GM12878 (cell line): ENCODE measurements at regions not wholly inside any gene's neighbourhood (a gene's known extent, or its start where the extent isn't known, plus 50 kb on each side); places are given as distances from the start of the nearest gene placed in this dataset.

Experiments used
- CTCF ChIP-seq, 3 experiments: IDR thresholded peaks in 2 of 3; conservative IDR thresholded peaks in 1 of 3; 2 replicates each; pipeline ENCODE4 v1.5.1; 2011; ENCODE audit warnings: low read depth in 3 of 3, low read length in 3 of 3, mild to moderate bottlenecking in 3 of 3, control low read depth in 2 of 3, moderate library complexity in 2 of 3, inconsistent platforms in 1 of 3, mixed read lengths in 1 of 3; ENCODE audit not compliant: control insufficient read depth in 2 of 3, insufficient read depth in 1 of 3; ENCODE audit errors: extremely low read depth in 1 of 3
- EP300 ChIP-seq, 2 experiments: fragments of 150-350 bp in 1 of 2; IDR thresholded peaks; 2 replicates each; pipeline ENCODE4 v1.6.1; 2011 to 2012; ENCODE audit warnings: low read depth in 2 of 2, low read length in 2 of 2, borderline replicate concordance in 1 of 2, improper control_type of control experiment in 1 of 2, inconsistent platforms in 1 of 2; ENCODE audit not compliant: control insufficient read depth in 1 of 2
- HDAC2 ChIP-seq: fragments of 200-600 bp; sonication (generic); IDR thresholded peaks from 2 replicates; pipeline ENCODE4 v1.6.1; 2017
- KAT2A ChIP-seq: conservative IDR thresholded peaks from 2 replicates; pipeline ENCODE4 v1.6.1; 2011; ENCODE audit warnings: low read depth, low read length; ENCODE audit not compliant: control insufficient read depth
- MXI1 ChIP-seq: fragments of 150-350 bp; IDR thresholded peaks from 2 replicates; pipeline ENCODE4 v1.6.1; 2011; ENCODE audit warnings: low read depth, mild to moderate bottlenecking, inconsistent platforms, low read length, improper control_type of control experiment
- POLR2AphosphoS5 ChIP-seq: IDR thresholded peaks from 2 replicates; pipeline ENCODE4 v1.6.1; 2011; ENCODE audit warnings: mild to moderate bottlenecking, low read length, inconsistent platforms
- SUZ12 ChIP-seq: fragments of 200-600 bp; sonication (generic); IDR thresholded peaks from one replicate; pipeline ENCODE4 v1.6.1; 2018; ENCODE audit warnings: antibody characterized with exemption, mild to moderate bottlenecking; ENCODE audit not compliant: unreplicated experiment
- ZSCAN29 ChIP-seq: fragments of 450-650 bp; IDR thresholded peaks from 2 replicates; pipeline ENCODE4 v1.6.1; 2017; ENCODE audit warnings: mild to moderate bottlenecking, moderate library complexity
- TF ChIP-seq, protein P1 (sequence below): fragments of 450-650 bp; IDR thresholded peaks from 2 replicates; pipeline ENCODE4 v1.6.1; 2017; ENCODE audit warnings: mild to moderate bottlenecking

DNA sequence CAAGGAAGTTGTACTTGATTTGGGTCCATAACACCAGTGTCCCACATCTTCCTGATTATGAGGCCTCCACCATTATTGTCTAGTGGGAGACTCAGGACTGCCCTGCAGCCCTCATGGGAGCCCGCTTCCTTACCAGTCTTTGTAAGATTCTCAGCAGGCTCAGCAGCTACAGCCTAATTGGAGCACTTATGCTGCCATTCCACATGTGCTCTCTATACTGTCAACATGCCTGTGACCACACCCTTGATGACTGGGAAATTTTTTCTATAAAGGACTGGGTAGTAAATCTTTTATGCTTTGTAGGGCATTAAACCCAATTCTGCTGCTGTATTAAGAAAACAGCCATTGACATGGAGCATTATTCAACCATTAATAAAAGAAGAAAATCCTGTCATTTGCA is 145.5 kb upstream of the IGF1 start:
- TF ChIP-seq CTCF (IDR thresholded peaks at IDR 0.05 in 2 of 3, conservative IDR thresholded peaks at IDR 0.05 in 1 of 3; ENCODE audit: control insufficient read depth in 2 of 3, extremely low read depth in 1 of 3, insufficient read depth in 1 of 3, low read depth in 3 of 3, low read length in 3 of 3) (no peak), MXI1 (no peak), SUZ12 (no peak), KAT2A (no peak), ZSCAN29 (no peak), HDAC2 (no peak), POLR2AphosphoS5 (no peak), EP300 (IDR thresholded peaks at IDR 0.05; ENCODE audit: borderline replicate concordance in 1 of 2, control insufficient read depth in 1 of 2, low read depth in 2 of 2, low read length in 2 of 2) (no peak)
- TF ChIP-seq, protein P1, sequence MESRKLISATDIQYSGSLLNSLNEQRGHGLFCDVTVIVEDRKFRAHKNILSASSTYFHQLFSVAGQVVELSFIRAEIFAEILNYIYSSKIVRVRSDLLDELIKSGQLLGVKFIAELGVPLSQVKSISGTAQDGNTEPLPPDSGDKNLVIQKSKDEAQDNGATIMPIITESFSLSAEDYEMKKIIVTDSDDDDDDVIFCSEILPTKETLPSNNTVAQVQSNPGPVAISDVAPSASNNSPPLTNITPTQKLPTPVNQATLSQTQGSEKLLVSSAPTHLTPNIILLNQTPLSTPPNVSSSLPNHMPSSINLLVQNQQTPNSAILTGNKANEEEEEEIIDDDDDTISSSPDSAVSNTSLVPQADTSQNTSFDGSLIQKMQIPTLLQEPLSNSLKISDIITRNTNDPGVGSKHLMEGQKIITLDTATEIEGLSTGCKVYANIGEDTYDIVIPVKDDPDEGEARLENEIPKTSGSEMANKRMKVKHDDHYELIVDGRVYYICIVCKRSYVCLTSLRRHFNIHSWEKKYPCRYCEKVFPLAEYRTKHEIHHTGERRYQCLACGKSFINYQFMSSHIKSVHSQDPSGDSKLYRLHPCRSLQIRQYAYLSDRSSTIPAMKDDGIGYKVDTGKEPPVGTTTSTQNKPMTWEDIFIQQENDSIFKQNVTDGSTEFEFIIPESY = no peak
